Sigmoid colon (tissue), 4 donors: ENCODE measurements at regions not wholly inside any gene's neighbourhood (a gene's known extent, or its start where the extent isn't known, plus 50 kb on each side); places are given as distances from the start of the nearest gene placed in this dataset.

Source experiments
- EP300 ChIP-seq, 4 donors: sonication (generic); formaldehyde crosslinking; IDR thresholded peaks; one replicate each; pipeline ENCODE4 v1.6.1; 2017; ENCODE audit warnings: antibody characterized with exemption in 4 of 4
- POLR2A ChIP-seq, 2 donors: fragments of 450-650 bp; IDR thresholded peaks; one replicate each; pipeline ENCODE4 v1.6.1; 2016; ENCODE audit warnings: antibody characterized with exemption in 2 of 2, mild to moderate bottlenecking in 2 of 2, moderate library complexity in 2 of 2
- POLR2AphosphoS5 ChIP-seq, 4 donors: sonication (generic); formaldehyde crosslinking; IDR thresholded peaks; one replicate each; pipeline ENCODE4 v1.6.1; 2017; ENCODE audit warnings: antibody characterized with exemption in 4 of 4
- TF ChIP-seq, protein P1 (sequence below), 4 experiments: fragments of 450-650 bp in 3 of 4; fragments of 200-600 bp in 1 of 4; IDR thresholded peaks; one replicate each; pipeline ENCODE4 v1.5.1; 2016 to 2019; ENCODE audit warnings: antibody characterized with exemption in 4 of 4, mild to moderate bottlenecking in 3 of 4, moderate library complexity in 2 of 4

DNA sequence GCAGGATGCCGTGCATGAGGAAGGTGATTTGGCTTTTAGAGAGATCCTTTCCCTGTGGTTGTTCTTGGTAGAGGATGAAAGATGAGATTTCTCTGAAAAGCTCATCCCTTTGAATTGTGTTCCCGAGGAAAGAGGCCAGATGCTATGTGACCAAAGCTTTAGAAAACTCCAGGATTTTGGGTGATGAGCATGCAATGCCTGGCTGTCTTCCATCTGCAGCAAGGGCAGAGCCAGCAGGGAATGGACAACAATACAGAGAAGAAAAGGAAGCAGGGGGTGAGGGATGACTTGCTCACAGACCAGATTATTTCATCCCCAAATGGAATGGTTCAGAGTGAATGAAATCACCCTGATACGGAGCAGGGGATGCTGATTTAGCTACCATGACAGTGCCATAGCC, 949.7 kb upstream of the EEF2KMT start:
- TF ChIP-seq, protein P1, sequence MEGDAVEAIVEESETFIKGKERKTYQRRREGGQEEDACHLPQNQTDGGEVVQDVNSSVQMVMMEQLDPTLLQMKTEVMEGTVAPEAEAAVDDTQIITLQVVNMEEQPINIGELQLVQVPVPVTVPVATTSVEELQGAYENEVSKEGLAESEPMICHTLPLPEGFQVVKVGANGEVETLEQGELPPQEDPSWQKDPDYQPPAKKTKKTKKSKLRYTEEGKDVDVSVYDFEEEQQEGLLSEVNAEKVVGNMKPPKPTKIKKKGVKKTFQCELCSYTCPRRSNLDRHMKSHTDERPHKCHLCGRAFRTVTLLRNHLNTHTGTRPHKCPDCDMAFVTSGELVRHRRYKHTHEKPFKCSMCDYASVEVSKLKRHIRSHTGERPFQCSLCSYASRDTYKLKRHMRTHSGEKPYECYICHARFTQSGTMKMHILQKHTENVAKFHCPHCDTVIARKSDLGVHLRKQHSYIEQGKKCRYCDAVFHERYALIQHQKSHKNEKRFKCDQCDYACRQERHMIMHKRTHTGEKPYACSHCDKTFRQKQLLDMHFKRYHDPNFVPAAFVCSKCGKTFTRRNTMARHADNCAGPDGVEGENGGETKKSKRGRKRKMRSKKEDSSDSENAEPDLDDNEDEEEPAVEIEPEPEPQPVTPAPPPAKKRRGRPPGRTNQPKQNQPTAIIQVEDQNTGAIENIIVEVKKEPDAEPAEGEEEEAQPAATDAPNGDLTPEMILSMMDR (IDR thresholded peaks at IDR 0.05) = no peak
- TF ChIP-seq POLR2AphosphoS5 (IDR thresholded peaks at IDR 0.05) (no peak), POLR2A (IDR thresholded peaks at IDR 0.05) (no peak), EP300 (IDR thresholded peaks at IDR 0.05) (no peak)
